Pulmonary artery endothelial cell (primary cell): ENCODE measurements at regions not wholly inside any gene's neighbourhood (a gene's known extent, or its start where the extent isn't known, plus 50 kb on each side); places are given as distances from the start of the nearest gene placed in this dataset.
A peak's percentile ranks its signal among the peaks of the same experiment; 100 is the strongest.

ENCODE experiments used
- DNase-seq: peaks from one replicate; pipeline ENCODE4 v3.0.0-alpha.2; 2011; ENCODE audit warnings: low read depth, low spot score

DNA sequence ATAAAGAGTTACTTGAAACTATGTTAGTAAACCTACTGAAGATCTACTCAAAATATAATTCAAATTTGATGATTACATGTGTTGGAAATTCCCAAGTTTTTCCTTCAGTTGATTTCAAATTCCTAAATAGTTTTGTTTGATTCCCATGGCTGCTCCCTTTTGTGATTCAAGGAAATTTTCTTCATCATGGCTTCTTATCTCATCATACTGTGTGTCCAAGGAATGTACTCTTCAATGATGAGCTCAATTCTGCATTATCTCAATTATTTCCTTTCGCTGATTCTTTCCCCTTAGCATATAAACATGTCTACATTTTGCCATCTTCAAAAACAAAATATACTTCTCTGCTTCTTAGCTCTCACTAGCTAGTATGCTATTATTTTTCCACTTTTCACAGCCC, 460.4 kb upstream of the NAALADL2 start:
- DNase-seq: no peak

GRCh38 chr3:174403831-174404230, 455.3 kb upstream of the NAALADL2 start:
- no peak for DNase-seq

DNA sequence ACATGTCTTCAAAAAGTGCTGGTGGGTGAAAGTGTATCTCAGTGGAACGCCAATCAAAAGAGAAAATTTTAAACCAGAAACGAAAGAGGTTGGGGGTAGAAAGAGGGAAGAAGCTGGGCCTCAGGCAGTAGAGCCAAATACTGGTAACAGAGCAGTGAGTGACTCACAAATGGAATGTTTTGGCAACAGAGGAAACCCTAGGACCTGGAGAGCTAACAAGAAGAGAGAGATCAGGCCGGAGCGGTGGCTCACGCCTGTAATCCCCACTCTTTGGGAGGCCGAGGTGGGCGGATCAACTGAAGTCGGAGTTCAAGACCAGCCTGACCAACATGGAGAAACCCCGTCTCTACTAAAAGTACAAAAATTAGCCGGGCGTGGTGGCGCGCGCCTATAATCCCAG, 450.8 kb upstream of the NAALADL2 start:
- no peak for DNase-seq

GRCh38 chr3:174409086-174409743, 449.9 kb upstream of the NAALADL2 start:
- no peak for DNase-seq

DNA sequence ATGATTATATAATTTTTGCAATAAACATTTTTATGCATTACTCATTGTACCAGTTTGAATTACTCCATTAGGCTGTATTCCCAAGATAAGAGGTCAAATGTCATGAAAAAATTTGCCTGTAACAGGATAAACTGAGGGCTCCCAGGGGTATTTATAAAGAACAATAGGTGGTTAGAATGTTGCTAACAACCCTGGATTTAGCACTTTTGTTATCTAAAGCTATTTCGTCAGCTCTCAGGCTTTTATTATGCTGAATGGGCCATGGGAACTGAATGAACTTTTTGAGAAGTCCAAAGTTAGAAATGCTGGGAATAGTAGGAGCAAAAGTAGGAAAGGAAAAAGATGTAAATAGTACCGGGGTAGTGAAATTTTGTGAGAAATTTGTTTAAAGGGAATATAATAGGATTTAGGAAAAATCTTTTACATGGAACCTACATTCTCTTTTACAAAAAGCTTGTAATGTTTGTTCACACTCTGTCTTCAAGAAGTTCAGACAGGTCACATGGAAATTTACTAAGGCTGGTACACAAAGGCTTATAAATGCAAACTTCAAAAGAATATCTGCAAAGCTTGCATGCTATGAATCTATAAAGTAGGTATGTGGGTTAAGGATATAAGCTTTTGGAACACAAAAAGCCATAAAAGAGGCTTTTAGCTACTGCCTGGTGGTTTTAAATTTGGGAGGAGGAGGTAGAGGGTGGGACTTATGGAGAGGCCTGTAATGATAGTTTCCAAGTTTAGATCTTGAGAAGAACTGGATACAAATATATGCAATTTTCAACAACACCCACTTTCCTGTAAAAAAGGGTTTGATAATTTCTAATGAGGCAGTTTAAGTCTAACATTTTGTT, 445.8 kb upstream of the NAALADL2 start:
- DNase-seq: no peak

GRCh38 chr3:174414902-174415301, 444.2 kb upstream of the NAALADL2 start:
- no peak for DNase-seq

DNA sequence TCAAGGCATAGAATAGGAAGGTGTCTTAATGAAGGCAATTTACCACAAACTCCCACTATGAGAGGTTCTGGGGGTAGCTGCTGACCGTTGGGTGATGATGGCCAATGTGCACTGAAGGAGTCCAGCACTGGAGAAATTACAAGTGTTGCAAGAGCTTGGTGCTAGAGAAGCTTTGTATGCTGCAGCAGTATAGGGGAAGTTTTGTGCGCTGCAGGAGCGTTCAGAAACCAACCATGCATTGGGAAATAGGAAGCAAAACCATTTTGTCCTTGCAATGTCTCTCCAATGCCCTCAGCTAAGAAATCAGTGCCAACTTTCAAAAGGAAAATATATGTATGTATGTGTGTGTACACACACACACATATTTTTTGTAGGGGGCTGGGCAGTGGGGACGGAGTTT, 441.6 kb upstream of the NAALADL2 start:
- DNase-seq: no peak

DNA sequence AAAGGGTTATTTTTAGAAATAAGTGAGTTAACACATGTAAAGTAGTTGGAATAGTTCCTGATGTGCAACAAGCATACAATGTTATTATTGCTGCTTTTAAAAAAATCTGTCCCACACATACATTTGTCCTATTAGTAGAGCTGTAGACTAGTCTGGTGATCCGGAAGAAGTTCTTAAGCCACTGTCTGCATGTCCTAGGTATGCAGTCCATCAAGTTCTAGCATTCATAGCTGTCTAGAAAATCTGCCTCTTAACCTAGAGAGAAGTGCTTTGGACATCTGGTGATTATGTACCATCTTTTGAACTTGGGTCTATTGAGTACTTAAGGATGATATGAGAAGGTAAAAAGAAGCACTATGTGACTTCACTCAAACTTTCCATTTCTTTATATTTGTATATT, 439.9 kb upstream of the NAALADL2 start:
- no peak for DNase-seq

DNA sequence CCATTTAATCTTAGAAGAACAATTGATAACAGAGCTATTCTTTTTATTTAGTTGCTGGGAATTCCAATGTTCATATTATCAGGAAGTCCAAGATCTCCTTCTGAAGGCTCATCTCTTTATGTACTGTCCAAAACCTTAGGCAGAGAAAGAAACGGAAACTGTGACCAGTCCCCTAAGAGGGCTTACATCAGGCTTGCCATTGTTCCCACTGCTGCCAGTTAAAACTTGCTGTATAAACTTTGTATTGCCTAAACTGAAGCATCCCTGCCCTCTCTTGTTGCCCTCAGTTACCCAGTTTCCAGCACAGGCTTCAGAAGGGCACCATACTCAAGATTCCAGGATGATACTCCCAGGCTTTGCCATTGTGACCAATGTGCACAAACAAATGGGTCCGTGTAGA, 435.2 kb upstream of the NAALADL2 start:
- DNase-seq: no peak

DNA sequence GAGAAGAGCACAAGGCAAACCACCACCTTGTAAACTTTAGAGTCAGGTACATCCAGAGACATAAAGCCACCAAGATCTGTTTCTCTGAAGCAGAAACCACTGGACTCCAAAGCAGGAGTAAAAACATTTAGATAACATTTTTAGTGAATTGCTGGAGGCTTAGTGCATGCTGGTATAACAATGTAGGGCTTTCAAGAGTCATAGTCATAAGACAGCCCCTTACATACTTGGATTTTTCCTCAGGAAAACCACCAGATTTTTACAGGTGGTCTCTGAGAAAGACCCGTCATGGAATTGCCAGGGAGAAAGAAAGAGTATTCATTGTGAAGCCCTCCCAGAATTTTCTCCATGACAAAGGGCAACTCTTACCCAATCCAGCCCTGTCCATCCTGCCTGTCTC, 434.5 kb upstream of the NAALADL2 start:
- no peak for DNase-seq

- no peak for DNase-seq
Measured at GRCh38 chr3:174425422-174425821, 433.7 kb upstream of the NAALADL2 start.

- DNase-seq: no peak
Measured at GRCh38 chr3:174430986-174431385, 428.1 kb upstream of the NAALADL2 start.

DNA sequence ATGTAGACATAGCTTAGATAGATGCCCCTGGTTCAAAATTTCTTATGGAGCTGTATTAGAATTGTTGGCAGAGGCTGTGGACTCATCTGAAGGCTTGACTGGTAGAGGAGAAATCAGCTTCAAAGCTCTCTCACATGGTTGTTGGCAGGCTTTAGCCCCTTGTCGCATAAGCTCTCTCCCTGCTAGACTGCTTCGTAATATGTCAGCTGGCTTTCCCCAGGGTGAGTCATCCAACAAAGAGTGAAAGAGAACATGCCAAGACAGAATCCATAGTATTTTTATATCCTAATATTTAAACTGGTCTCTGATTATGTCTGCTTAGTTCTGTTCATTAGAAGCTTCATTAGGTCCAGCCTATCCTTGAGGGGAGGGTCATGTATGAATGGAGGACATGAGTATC, 427.4 kb upstream of the NAALADL2 start:
- DNase-seq: no peak

- DNase-seq: no peak
Measured at GRCh38 chr3:174436367-174436766, 422.8 kb upstream of the NAALADL2 start.

DNA sequence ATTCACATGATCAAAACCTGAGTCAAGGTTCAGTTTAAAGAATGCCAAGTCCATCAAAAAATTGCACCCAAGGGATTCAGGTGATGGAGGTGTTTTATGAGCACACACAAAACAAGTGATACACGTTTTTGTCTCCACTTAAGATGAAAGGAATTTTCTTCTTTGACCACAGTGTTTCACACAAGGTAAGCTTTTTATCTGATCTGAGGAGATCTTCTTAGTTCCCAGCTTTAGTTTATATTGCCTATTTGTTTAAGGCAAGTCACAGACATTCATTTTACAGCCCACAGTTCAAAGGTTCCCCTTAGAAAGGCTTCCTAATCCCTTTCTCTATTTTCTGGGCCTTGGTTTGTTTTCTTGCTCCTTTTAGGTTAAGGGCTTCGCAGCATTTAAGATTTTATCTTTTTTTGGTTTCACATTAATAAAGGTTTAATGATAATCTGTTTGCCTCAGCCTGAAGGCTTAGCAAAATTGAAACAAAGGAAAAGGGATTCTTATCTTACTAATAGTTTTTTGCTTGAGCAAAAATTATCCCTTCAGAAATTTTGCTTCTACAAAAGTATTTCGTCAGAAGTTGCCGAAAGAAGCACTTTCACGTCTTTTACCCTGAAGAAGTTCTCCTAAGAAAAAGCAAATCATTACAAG, 420.5 kb upstream of the NAALADL2 start:
- DNase-seq: no peak

- peak; percentile 22 for DNase-seq
Measured at GRCh38 chr3:174439331-174440252, 419.5 kb upstream of the NAALADL2 start.

GRCh38 chr3:174440253-174440701, 418.9 kb upstream of the NAALADL2 start:
- DNase-seq: no peak

- peak; percentile 69 for DNase-seq
Measured at GRCh38 chr3:174440741-174441587, 418.2 kb upstream of the NAALADL2 start.

DNA sequence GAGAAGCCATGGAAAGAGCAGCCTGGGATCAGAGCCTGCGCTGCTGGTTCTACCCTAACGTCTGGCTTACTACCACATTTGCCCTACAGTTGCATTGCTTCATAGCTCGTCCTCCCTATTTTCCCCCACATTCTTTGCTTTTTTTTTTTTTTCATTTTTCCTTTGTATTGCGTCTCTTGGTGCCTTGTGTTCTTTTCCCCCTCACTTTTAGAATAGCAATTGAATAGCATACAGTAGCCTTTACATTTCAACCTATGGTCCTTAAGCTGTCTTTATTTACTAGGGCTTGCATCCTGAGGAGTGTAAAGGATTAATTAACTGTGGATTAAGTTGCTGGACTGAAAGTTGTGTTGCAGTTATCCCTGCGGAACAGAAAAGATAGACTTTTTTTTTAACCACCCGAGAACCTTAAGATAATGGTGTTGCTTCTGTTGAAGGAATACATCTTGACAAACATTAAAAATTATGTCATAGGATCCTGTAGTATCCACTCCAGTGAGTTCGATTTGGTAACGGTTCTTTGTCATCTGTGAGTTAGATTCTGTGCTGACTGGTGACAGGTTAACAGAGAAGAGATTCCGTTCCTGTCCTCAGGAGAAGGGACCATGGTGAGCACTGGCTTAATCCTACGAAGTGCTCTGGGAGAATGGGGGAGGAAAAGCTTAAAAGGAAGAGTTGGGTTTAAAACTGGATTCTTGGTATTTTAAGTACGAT, 417.4 kb upstream of the NAALADL2 start:
- DNase-seq: no peak

GRCh38 chr3:174442302-174442682, 416.8 kb upstream of the NAALADL2 start:
- no peak for DNase-seq
